ENCODE measurements at regions not wholly inside any gene's neighbourhood (a gene's known extent, or its start where the extent isn't known, plus 50 kb on each side); places are given as distances from the start of the nearest gene placed in this dataset.

GRCh38 chr5:30871196-30871595 lies 322.3 kb upstream of the CDH6 start:
- Histone ChIP-seq H4K8ac (replicated peaks; ENCODE audit: insufficient read length, low read depth, low read length) (no peak overlapping the region), H3K27ac (ENCODE audit: insufficient read length, low read depth, low read length) (no peak overlapping the region), H3K23me2 (ENCODE audit: insufficient read length, low read depth, low read length, poor library complexity, severe bottlenecking) (no peaks in the 10 kb centered on the region), H2BK120ac (ENCODE audit: low read depth, low read length, poor library complexity, severe bottlenecking) (no peak overlapping the region), H3K4ac (ENCODE audit: low read depth, low read length) (no peak overlapping the region), H4K91ac (ENCODE audit: insufficient read length, low read depth, low read length) (no peak overlapping the region), H3K9ac (ENCODE audit: extremely low read depth, insufficient read length, low read length) (no peak overlapping the region), H3K79me1 (ENCODE audit: insufficient read depth, low read depth, low read length, poor library complexity, severe bottlenecking) (no peaks in the 10 kb centered on the region), H3K9me3 (ENCODE audit: control insufficient read depth, low read depth, low read length) (no peaks in the 10 kb centered on the region), H2BK20ac (ENCODE audit: low read depth, low read length, poor library complexity, severe bottlenecking) (no peak overlapping the region), H2AFZ (ENCODE audit: low read length) (no peak overlapping the region), H3K79me2 (ENCODE audit: insufficient read depth, low read length) (no peaks in the 10 kb centered on the region), H3K56ac (ENCODE audit: insufficient read length, low read depth, low read length) (no peak overlapping the region), H2AK5ac (ENCODE audit: insufficient read length, low read length) (no peak overlapping the region), H3K14ac (ENCODE audit: insufficient read depth, low read length) (no peak overlapping the region), H2BK5ac (ENCODE audit: insufficient read length, low read length) (no peak overlapping the region), H3K18ac (ENCODE audit: insufficient read length, low read depth, low read length) (no peak overlapping the region), H2BK15ac (ENCODE audit: low read depth, low read length) (no peak overlapping the region), H3K4me2 (ENCODE audit: insufficient read depth, insufficient read length, low read length) (no peak overlapping the region), H2BK12ac (ENCODE audit: insufficient read length, low read depth, low read length) (no peak overlapping the region), H3T11ph (ENCODE audit: low read length) (no peak overlapping the region), H3K4me1 (ENCODE audit: insufficient read depth, low read length) (no peaks in the 10 kb centered on the region), H3K23ac (ENCODE audit: insufficient read length, low read depth, low read length) (no peak overlapping the region), H4K20me1 (ENCODE audit: control insufficient read depth, insufficient read depth, insufficient read length) (no peaks in the 10 kb centered on the region), H3K27me3 (ENCODE audit: insufficient read depth, low read length) (no peaks in the 10 kb centered on the region), H4K5ac (ENCODE audit: insufficient read length, low read depth, low read length) (no peak overlapping the region)
- no peak for TF ChIP-seq CTCF (conservative IDR thresholded peaks at IDR 0.05)
- no peak for DNase-seq
- no peak overlapping the region for H3K4me3 Mint-ChIP-seq
- no peaks in the 10 kb centered on the region for H3K27me3 Mint-ChIP-seq (ENCODE audit: low read depth)
- H3K9me3 Mint-ChIP-seq: no peaks in the 10 kb centered on the region
- no CpG with 5 or more reads among the region's 3 CpGs for WGBS (ENCODE audit: extremely low coverage, insufficient read length, low lambda C conversion rate)
- no peak overlapping the region for H3K27ac Mint-ChIP-seq
- peaks cover 10 to 14% of the 10 kb centered on the region in 2 experiments for H3K4me1 Mint-ChIP-seq
- H3K36me3 Mint-ChIP-seq (ENCODE audit: insufficient read depth in 1 of 3, low read depth in 3 of 3): no peaks in the 10 kb centered on the region

Data from H9 (cell line).